ENCODE measurements at regions not wholly inside any gene's neighbourhood (a gene's known extent, or its start where the extent isn't known, plus 50 kb on each side); places are given as distances from the start of the nearest gene placed in this dataset.

- Histone ChIP-seq H3K4me2 (ENCODE audit: low read length) (no peak overlapping the region), H3K79me2 (replicated peaks; ENCODE audit: insufficient read depth, low read length) (no peaks in the 10 kb centered on the region)
Observed at GRCh38 chr1:221437926-221438325, 304.0 kb downstream of the DUSP10 start.

GRCh38 chr1:221439008-221439746 is 302.7 kb downstream of the DUSP10 start:
- Histone ChIP-seq H3K4me2 (ENCODE audit: low read length) (no peak overlapping the region), H3K9ac (ENCODE audit: low read length) (no peak overlapping the region), H3F3A (ENCODE audit: insufficient read depth, low read length, poor library complexity, severe bottlenecking) (no peaks in the 10 kb centered on the region)
- no peak for TF ChIP-seq SMC3 (conservative IDR thresholded peaks at IDR 0.05; ENCODE audit: poor library complexity)
- TF ChIP-seq REST (IDR thresholded peaks at IDR 0.05; ENCODE audit: borderline replicate concordance) = no peak
- no peak for TF ChIP-seq EZH2 (IDR thresholded peaks at IDR 0.05; ENCODE audit: borderline replicate concordance, insufficient read depth, low read length, poor library complexity, severe bottlenecking)
- TF ChIP-seq RAD21 (conservative IDR thresholded peaks at IDR 0.05) = no peak
- TF ChIP-seq EP300 (conservative IDR thresholded peaks at IDR 0.05; ENCODE audit: poor library complexity, severe bottlenecking) = no peak
- no peak for TF ChIP-seq TAF1 (IDR thresholded peaks at IDR 0.05; ENCODE audit: low read depth)
- no peak for TF ChIP-seq POLR2AphosphoS5 (IDR thresholded peaks at IDR 0.05)

More at GRCh38 chr1:221437926-221438325, 304.0 kb downstream of the DUSP10 start:
- Histone ChIP-seq H3K9me2 (ENCODE audit: insufficient read depth, low read length) (no peaks in the 10 kb centered on the region), H3K27ac (ENCODE audit: low read length) (no peak overlapping the region), H2AFZ (ENCODE audit: low read depth, low read length) (no peak overlapping the region), H3F3A (ENCODE audit: insufficient read depth, low read length, poor library complexity, severe bottlenecking) (no peaks in the 10 kb centered on the region), H4K20me1 (ENCODE audit: insufficient read depth) (no peaks in the 10 kb centered on the region), H3K4me3 (ENCODE audit: low read length) (no peak overlapping the region), H3K9me3 (ENCODE audit: low read length) (no peaks in the 10 kb centered on the region), H3K9ac (ENCODE audit: low read length) (no peak overlapping the region), H3K36me3 (ENCODE audit: insufficient read depth, low read length) (no peaks in the 10 kb centered on the region), H3K27me3 (ENCODE audit: insufficient read depth, low read depth, low read length) (no peaks in the 10 kb centered on the region)
- TF ChIP-seq TAF1 (IDR thresholded peaks at IDR 0.05; ENCODE audit: low read depth) = no peak
- no peak for TF ChIP-seq EP300 (conservative IDR thresholded peaks at IDR 0.05; ENCODE audit: poor library complexity, severe bottlenecking)
- no peak for TF ChIP-seq POLR2AphosphoS5 (IDR thresholded peaks at IDR 0.05)
- no peak for TF ChIP-seq CTCF (IDR thresholded peaks at IDR 0.05; ENCODE audit: poor library complexity, severe bottlenecking)
- TF ChIP-seq MXI1 (conservative IDR thresholded peaks at IDR 0.05; ENCODE audit: poor library complexity, severe bottlenecking) = no peak
- no peak for TF ChIP-seq SMC3 (conservative IDR thresholded peaks at IDR 0.05; ENCODE audit: poor library complexity)
- TF ChIP-seq RAD21 (conservative IDR thresholded peaks at IDR 0.05) = no peak
- TF ChIP-seq REST (IDR thresholded peaks at IDR 0.05; ENCODE audit: borderline replicate concordance) = no peak
- TF ChIP-seq EZH2 (IDR thresholded peaks at IDR 0.05; ENCODE audit: borderline replicate concordance, insufficient read depth, low read length, poor library complexity, severe bottlenecking) = no peak

More at GRCh38 chr1:221439008-221439746, 302.7 kb downstream of the DUSP10 start:
- Histone ChIP-seq H4K20me1 (ENCODE audit: insufficient read depth) (no peaks in the 10 kb centered on the region), H3K4me3 (ENCODE audit: low read length) (no peak overlapping the region), H3K27ac (ENCODE audit: low read length) (no peak overlapping the region), H3K27me3 (ENCODE audit: insufficient read depth, low read depth, low read length) (no peaks in the 10 kb centered on the region), H3K9me3 (ENCODE audit: low read length) (no peaks in the 10 kb centered on the region), H3K9me2 (ENCODE audit: insufficient read depth, low read length) (no peaks in the 10 kb centered on the region), H3K79me2 (replicated peaks; ENCODE audit: insufficient read depth, low read length) (no peaks in the 10 kb centered on the region), H2AFZ (ENCODE audit: low read depth, low read length) (no peak overlapping the region), H3K36me3 (ENCODE audit: insufficient read depth, low read length) (no peaks in the 10 kb centered on the region)
